SIG-M5 (cell line): ENCODE measurements at regions not wholly inside any gene's neighbourhood (a gene's known extent, or its start where the extent isn't known, plus 50 kb on each side); places are given as distances from the start of the nearest gene placed in this dataset.
"Not testable (repeated sequence)": the region's sequence is repeated elsewhere in the genome, so short reads cannot be mapped to it uniquely, and the experiment has no call there.

ENCODE experiments used
- DNase-seq: peaks from one replicate; lab custom pipeline; 2025; lab: John Stamatoyannopoulos, UW

DNA sequence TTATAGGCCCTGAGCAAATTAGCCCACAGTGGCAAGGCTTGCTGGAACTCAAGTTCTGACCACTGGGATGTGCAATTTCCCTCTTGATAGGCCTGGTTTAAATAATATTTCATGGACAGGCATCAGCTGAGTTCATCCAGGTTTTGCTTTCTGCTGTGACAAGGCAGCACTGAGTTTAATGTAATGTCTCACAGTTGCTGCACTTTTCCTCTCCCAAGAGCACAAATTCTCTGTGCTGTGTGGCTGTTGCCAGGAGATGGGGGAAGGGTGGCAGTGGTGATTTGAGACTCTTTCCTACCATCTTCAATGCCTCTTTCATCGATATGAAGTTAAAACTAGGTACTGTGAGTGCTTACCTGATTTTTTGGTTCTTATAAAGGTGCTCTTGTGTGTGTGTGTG, 272.8 kb upstream of the STXBP6 start:
- no peak for DNase-seq

DNA sequence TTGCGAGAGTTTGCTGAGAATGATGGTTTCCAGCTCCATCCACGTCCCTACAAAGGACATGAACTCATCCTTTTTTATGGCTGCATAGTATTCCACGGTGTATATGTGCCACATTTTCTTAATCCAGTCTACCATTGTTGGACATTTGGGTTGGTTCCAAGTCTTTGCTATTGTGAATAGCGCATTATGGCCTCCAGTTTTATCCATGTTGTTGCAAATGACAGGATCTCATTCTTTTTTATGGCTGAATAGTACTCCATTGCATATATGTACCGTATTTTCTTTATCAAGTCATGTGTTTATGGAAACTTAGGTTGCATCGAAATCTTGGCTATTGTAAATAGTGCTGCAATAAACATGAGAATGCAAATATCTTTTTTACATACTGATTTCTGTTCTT, 266.1 kb upstream of the STXBP6 start:
- not testable (repeated sequence) for DNase-seq

DNA sequence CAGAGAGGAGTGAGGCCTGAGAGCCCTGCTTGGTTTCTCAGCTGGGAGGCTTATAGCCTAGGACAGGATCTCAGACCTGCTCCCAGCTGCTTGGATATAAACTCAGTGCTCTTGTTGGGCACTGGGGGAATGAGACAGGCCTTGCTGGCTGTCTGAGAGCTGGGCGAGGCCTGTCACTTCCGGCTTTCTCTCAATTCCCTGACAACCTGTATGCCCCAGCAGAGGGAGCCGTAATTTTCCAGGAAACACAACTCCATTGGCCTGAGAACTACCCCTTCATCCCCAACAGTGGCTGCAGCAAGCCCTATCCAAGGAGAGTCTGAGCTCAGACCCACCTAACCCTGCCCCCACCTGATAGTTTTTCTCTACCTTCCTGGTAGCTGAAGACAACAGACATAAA, 258.3 kb upstream of the STXBP6 start:
- no peak for DNase-seq

DNA sequence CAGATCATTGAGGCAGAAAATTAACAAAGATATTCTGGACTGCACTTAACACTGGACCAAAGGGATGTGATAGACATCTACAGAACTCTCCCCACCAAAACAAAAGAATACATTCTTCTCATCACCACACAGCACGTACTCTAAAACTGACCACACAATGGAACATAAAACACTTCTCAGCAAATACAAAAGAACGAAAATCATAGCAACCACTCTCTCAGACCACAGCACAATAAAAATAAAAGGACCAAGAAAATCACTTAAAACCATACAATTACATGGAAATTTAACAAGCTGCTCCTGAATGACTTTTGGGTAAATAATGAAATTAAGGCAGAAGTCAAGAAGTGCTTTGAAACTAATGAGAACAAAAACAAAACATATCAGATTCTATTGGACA, 254.0 kb upstream of the STXBP6 start:
- no peak for DNase-seq

DNA sequence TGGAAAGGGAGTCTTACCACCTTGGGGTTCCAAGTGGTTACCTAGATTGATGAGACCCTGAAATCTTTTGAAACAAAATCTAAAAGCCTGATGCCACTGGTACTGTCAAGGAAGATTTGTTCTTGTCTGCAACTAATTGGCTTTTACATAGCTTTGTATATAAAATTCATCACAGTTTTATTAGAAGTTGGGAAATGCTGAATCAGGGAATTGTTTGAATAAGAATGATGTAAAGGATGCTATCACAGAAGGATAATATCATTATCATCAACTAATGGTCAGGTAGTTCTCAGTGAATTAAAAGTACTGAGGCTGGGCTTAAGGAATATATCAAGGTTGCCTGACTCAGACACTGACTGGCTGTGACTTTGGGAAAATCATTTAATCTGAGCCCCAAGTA, 248.3 kb upstream of the STXBP6 start:
- DNase-seq: no peak

DNA sequence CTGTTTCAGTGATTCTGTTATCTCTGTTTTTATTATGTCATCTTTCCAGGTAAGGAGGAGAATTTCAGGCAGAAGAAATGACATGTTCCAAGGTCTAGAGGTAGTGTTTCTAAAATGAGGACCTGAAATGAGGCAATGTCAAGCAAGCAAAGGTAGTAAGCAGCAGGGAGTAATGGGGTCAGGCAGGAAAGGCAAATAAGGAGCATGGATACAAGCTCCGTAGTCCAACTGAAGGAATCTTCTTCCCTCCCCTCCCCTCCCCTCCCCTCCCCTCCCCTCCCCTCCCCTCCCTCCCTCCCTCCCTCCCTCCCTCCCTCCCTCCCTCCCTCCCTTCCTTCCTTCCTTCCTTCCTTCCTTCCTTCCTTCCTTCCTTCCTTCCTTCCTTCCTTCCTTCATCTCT, 240.2 kb upstream of the STXBP6 start:
- DNase-seq: not testable (repeated sequence)

DNA sequence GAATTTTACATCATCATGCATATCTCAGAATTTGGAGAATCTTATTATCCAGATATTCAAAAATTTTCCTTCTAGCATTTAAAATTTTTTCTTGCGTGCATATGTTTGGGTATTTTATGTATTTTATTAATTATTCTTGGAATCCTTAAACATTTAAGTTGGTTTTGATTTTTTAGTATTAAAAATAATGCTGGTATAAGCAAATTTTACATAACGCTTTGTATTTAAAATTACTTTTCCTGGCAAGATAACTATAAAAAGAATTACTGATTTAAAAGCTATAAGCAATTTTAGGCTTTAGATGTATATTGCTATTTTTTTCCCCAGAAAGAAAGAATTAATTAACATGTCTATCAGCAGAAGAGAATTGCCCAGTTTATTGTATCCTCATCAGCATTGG, 224.6 kb upstream of the STXBP6 start:
- no peak for DNase-seq

DNA sequence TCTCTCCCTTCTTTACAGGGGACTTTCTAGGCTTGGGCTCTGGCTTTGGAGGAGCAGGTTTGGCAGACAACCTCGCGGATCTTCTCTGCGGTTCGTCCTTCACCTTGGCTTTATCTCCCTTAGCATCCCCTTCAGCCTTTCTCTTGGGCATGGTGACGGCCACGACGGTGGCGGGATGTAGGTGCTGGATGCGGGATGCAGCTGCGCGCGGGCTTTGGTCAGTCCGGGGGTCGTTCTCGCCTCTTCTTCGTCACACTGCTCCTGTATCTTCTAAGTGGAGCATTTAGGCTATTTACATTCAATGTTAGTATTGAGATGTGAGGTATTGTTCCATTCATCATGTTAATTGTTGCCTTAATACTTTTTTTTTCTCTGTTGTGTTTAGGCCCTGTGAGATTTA, 217.2 kb upstream of the STXBP6 start:
- DNase-seq: no peak

DNA sequence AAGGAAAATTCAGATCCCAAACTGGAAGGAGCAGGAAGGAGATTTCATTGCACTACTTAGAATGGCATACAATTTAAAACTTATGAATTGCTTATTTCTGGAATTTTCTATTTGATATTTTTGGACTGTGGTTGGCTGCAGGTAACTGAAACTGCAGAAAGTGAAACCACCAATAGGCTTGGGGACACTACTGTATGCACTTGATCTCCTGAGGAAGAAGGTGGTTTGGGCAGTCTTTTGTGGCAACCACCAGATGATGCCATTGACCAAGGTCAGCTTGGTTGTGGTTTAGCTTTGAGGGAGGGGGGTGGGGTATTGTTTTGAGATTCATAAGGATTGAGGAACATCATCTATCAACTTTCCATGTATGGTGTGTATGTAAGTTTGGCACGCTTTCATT, 209.5 kb upstream of the STXBP6 start:
- no peak for DNase-seq

DNA sequence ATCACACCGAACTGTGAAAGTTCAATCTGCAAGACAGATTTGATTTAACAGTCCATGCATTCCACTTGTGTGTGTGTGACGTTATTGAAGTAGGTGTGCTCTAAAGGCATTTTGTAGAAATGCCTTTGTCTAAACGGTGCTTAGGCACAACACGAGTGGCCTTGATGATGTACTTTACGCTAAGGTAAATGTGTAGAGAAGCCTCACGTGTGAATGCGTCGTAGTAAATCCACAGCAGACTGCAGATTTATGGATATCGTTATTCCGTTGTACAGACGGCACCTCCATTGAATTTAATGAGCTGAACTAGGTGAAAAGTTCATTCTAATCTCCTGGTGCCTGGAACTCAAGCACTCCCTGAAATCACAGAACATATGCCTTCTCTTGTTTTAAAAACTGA, 202.8 kb upstream of the STXBP6 start:
- DNase-seq: no peak

DNA sequence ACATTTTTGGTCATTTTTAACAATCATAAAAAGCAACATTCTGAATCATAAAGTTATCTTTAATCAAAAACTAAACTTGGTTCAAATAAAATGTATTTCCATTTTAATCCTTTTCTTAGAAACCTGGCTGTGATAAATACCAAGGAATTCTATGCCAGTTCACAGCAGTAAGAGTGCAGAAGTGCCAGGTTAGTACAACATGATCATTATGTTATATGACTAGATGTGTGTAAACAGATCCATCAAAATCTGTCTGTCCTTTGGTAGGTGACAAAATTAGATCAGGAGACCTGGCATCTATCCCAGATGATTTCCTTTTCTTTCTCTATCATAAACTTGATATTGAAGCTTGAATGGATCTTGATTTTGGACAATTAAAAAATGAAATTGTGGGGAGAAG, 200.6 kb upstream of the STXBP6 start:
- DNase-seq: no peak

DNA sequence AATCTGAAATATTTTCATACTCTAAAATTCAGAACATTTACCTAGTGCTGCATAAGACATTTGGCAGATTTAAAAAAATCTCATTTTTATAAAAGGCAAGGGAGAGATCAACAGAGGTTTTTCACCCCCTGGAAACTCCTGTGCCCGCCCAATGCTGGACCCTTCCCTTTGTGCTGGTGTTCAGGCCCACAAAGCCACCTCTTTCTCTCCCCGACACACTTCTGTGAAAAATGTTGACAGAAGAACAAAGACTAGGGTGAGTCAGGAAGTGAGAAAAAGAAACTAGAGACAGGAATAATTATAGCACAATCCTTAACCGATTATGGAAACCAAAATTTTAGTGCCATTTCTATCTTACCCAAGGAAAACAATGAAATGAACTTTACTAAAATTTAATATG, 197.7 kb upstream of the STXBP6 start:
- no peak for DNase-seq

DNA sequence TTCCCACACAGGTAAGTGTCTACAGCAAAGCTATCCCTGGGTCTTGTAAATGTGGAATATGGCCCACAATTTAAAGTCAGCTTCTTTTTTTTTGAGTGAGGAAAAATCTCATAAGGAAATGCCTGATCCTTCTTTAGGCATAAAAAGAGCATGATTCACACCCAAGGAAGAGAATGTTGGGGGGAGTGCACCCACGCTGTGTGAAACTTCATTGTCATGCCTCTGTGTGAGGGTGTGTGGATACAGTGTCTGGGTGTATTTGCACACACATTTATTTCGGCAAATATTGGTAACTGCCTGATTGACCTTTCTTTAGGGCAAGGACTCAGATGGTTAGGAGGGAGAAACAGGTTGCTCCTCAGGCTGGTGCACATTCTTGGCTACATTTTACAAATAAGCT, 196.8 kb upstream of the STXBP6 start:
- no peak for DNase-seq

DNA sequence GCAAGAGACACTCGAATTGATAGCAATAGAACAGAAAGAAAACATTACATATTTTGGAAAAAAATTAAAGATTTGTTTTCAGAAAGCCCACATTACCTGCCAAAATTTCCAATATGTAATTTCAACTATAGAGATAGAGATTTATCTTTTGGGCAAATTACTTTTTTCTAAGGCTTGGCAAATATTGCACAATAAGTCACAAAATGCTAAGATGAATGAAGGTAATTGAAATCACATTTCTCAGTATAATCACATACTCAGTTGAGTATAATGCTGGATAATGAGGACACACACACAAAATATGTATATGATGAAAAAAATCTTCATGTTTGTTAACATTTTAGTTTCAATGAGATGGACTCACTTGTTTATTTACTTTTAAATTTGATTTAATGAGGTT, 189.2 kb upstream of the STXBP6 start:
- DNase-seq: no peak

DNA sequence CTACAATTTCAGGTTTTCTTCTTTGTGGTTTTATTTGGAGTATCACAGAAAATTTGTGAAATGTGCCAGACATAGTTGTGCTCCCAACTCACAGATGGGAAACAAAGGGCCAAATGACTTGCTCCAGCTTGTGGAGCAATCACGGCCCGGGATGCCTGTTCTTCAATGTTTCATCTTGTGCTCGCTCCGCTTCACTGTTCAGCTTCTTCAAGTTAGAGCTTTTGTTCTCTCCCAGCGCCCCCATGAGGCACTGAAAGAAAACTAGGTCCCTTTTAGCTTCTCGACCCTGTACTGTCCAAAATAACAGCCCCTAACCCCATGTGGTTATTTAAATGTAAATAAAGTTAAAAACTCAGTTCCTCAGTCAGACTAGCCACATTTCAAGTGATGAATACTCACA, 187.9 kb upstream of the STXBP6 start:
- DNase-seq: no peak

DNA sequence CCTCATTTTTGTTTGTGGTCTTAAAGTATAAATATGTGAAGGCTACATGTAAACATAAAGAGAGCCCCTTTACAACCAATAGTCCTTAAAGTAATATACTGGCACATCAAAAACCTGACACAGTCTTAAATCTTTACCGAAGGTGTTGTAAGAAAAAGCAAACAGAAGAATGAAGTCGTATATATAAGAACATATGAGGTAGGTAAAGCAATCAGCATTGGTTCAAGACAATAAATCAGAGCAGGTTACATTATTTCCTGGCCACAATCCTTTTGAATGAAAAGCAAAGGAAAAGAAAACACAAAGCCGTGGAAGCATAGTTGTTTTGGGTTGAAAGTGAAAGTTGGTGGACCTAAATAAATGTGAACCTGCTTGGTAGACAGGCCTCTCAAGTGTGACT, 183.7 kb upstream of the STXBP6 start:
- DNase-seq: no peak

DNA sequence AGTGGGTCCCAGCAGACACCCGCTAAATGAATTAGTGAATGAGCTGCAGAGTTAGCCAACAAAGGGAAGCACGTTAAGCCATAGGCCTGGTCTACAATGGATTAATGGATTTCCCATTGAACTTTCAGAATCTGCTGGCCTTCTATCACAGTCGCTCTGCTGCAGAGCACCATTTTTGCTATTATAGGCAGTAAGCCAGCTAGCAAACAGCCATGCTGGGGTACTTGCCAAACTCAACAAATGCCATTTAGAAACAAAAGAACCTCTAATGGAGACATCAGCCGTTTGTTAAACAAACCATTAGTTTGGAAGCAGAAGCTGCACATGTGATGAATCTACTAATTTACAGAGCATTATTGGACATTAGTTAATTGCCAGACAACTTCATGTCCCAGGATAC, 181.1 kb upstream of the STXBP6 start:
- DNase-seq: no peak

DNA sequence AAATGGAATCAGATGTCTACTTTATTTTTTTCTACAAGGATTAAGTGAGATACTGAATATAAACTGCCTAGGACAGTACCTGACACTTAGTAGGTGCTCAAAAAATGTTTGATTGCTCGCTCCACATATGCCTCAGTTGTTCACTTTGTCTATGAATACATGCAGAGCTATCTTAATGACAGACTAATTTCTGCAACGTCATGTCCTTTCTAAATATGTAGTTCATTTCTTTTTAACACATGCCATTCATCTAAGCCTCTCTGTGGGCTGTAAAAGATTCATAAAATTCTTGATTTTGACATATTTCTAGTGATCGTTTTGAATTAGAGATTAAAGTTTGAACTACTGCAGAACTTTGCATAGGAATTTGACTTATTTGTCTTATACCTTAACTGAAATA, 176.3 kb upstream of the STXBP6 start:
- DNase-seq: no peak

DNA sequence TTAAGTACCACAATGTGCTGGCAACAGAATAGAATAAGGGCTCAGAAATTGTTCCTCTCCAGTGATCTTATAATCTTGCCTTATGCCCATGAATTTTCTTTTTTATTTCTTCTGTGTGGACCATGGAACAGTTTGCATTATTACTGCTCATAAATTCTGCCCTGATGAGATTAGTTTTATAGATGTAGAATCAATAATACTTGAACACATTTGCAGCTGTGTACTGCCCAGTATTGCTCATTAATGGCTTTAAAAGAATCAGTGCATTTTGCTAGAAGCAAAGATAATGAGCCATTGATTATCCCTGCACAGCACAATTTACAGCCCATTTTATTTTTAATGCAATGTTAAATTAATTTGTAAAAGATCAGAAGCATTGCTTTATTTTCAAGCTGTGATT, 172.3 kb upstream of the STXBP6 start:
- no peak for DNase-seq

DNA sequence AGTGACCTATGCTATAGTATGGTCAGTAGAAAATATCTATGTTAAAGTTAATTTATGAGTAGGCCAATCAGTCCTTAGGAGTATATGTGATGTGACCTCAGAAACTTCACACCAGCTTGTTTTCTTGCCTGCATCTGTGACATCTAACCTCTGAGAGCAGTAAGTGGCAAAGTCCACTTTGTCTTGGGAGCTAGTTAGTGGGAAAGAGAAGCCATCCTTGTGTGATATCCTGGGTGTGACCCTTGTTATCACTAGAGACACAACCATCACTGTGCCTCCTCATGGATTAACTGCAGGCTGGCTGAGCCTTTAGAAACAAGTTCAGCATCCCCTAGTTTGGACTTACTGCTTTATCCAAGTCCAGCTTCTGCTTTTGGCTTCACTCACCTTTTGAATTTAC, 170.6 kb upstream of the STXBP6 start:
- no peak for DNase-seq

DNA sequence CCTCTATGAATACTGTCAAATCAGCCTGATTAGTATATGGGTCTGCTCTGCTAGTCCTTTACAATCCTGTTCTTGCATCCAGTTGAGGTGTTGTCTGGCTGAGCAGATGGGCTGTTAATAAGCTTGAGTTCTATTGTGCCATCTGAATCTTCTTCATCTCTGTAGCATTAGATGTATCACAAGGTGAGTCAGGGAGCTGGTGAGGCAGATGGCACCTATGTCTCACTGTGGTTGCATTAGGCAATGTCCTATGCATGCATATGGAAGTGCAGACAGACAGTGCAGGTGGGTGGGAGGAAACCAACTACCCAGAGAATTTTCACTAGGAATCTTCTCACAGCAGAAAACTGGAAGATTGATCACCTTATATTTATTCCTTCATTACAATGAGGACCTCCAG, 165.7 kb upstream of the STXBP6 start:
- no peak for DNase-seq

DNA sequence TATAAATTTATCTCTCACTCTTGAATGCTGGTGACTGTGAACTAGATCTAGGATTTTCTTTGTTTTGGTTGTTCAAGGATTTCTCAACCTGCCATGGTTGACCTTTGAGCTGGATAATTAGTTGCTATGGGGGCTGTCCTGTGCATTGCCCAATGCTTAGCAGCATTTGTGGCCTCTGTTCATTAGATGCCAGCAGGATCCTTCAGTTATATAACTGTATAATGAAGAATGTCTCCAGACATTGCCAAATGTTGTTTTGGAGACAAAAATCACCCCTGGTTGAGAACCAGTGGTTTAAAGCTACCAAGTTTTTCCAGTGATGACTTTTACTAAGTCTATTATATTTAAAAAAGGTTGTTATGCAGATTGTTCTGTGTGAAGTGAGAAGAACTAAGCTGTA, 147.9 kb upstream of the STXBP6 start:
- DNase-seq: no peak

DNA sequence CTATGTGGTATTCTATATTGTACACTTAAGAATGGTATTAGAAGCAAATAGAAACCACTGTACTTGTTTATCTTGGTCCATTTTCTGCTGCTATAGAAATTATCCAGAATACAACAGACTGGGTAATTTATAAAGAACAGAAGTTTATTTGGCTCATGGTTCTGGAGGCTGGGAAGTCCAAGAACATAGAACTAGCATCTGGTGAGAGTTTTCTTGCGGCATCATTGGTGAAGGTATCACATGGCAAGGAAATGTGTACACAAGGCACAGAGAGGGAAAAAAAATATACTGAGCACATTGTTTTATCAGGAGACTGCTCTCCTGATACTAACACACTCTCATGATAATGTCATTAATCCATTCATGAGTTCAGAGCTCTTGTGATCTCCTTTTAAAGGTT, 130.3 kb upstream of the STXBP6 start:
- no peak for DNase-seq

DNA sequence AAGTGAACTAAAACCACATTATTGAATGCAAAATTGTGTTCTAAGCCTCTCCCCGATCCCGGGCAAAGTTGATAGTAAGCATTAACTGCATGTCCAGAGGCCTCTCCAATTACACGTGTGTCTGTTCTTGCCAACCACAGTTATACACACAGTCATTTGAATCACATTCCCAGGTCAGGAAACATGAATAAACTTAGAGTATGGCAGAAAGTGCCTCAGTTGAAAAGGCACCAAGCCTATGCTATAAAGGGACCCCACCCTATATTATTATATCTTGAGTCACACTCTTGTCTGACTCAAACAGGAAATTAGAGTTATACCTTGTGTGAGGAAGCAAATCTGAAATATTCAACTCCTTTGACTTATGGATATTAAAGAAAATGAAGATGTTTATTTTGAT, 128.3 kb upstream of the STXBP6 start:
- DNase-seq: no peak
